GM21390 (cell line): ENCODE measurements at regions not wholly inside any gene's neighbourhood (a gene's known extent, or its start where the extent isn't known, plus 50 kb on each side); places are given as distances from the start of the nearest gene placed in this dataset.
"Not testable (repeated sequence)": the region's sequence is repeated elsewhere in the genome, so short reads cannot be mapped to it uniquely, and the experiment has no call there.

Source experiments
- ATAC-seq: cut with Tn5 transposase; IDR thresholded peaks from one replicate; pipeline ENCODE4 v1.9.1; 2021; ENCODE audit not compliant: unreplicated experiment

GRCh38 chr7:17044396-17044795 lies 162.6 kb upstream of the AGR3 start:
- ATAC-seq = no peak

GRCh38 chr7:17044861-17045260 lies 163.1 kb upstream of the AGR3 start:
- ATAC-seq = no peak

- ATAC-seq = no peak
Observed at GRCh38 chr7:17046259-17046658, 164.5 kb upstream of the AGR3 start.

- no peak for ATAC-seq
Observed at GRCh38 chr7:17046666-17047065, 164.9 kb upstream of the AGR3 start.

GRCh38 chr7:17053164-17053563 lies 171.4 kb upstream of the AGR3 start:
- ATAC-seq = not testable (repeated sequence)

GRCh38 chr7:17054206-17054605 lies 172.4 kb upstream of the AGR3 start:
- no peak for ATAC-seq

GRCh38 chr7:17054836-17055235 lies 173.1 kb upstream of the AGR3 start:
- no peak for ATAC-seq

GRCh38 chr7:17055596-17055995 lies 173.8 kb upstream of the AGR3 start:
- ATAC-seq = no peak

- ATAC-seq = no peak
Observed at GRCh38 chr7:17056491-17057142, 174.8 kb upstream of the AGR3 start.

GRCh38 chr7:17057143-17057509 lies 175.3 kb upstream of the AGR3 start:
- no peak for ATAC-seq

GRCh38 chr7:17058568-17058967 lies 176.8 kb upstream of the AGR3 start:
- peak; percentile 50 for ATAC-seq

GRCh38 chr7:17060051-17060450 lies 178.3 kb upstream of the AGR3 start:
- ATAC-seq = no peak

- no peak for ATAC-seq
Observed at GRCh38 chr7:17061443-17061842, 179.7 kb upstream of the AGR3 start.

- no peak for ATAC-seq
Observed at GRCh38 chr7:17062151-17063044, 180.6 kb upstream of the AGR3 start.

GRCh38 chr7:17063045-17063383 lies 181.2 kb upstream of the AGR3 start:
- ATAC-seq = no peak

- no peak for ATAC-seq
Observed at GRCh38 chr7:17067691-17068090, 185.9 kb upstream of the AGR3 start.

GRCh38 chr7:17069146-17069545 lies 187.4 kb upstream of the AGR3 start:
- no peak for ATAC-seq

GRCh38 chr7:17070231-17070708 lies 188.5 kb upstream of the AGR3 start:
- ATAC-seq = no peak

- ATAC-seq = peak; percentile 67
Observed at GRCh38 chr7:17071866-17072265, 190.1 kb upstream of the AGR3 start.

- ATAC-seq = no peak
Observed at GRCh38 chr7:17075601-17076255, 193.9 kb upstream of the AGR3 start.

GRCh38 chr7:17078298-17078697 lies 196.5 kb upstream of the AGR3 start:
- no peak for ATAC-seq
